GM23248 (cell line): ENCODE measurements at regions not wholly inside any gene's neighbourhood (a gene's known extent, or its start where the extent isn't known, plus 50 kb on each side); places are given as distances from the start of the nearest gene placed in this dataset.

Source experiments
- DNase-seq: peaks from one replicate; pipeline ENCODE4 v3.0.0-alpha.2; 2015
- H2AFZ ChIP-seq: fragments of 200-600 bp; sonication (generic); 2 replicates; pipeline ENCODE4 v1.6.1; 2016; ENCODE audit warnings: antibody characterized with exemption
- H3F3A ChIP-seq: fragments of 200-600 bp; sonication (generic); 2 replicates; pipeline ENCODE4 v1.6.1; 2016; ENCODE audit warnings: mild to moderate bottlenecking, antibody characterized with exemption, mixed run types; ENCODE audit not compliant: insufficient read depth
- H3K27ac ChIP-seq: fragments of 200-600 bp; sonication (generic); 2 replicates; pipeline ENCODE4 v1.5.1; 2016; ENCODE audit warnings: mild to moderate bottlenecking
- H3K27me3 ChIP-seq: fragments of 200-600 bp; sonication (generic); replicated peaks from 2 replicates; pipeline ENCODE4 v1.6.1; 2016; ENCODE audit warnings: mild to moderate bottlenecking; ENCODE audit not compliant: insufficient read depth
- H3K36me3 ChIP-seq: fragments of 200-600 bp; sonication (generic); 2 replicates; pipeline ENCODE4 v1.6.1; 2016; ENCODE audit warnings: low read depth, mild to moderate bottlenecking
- H3K4me1 ChIP-seq: fragments of 200-600 bp; sonication (generic); 2 replicates; pipeline ENCODE4 v1.6.1; 2016; ENCODE audit warnings: mild to moderate bottlenecking; ENCODE audit not compliant: insufficient read depth
- H3K4me2 ChIP-seq: fragments of 200-600 bp; sonication (generic); one replicate; pipeline ENCODE4 v1.6.1; 2016; ENCODE audit warnings: mild to moderate bottlenecking; ENCODE audit not compliant: unreplicated experiment
- H3K4me3 ChIP-seq: fragments of 200-600 bp; sonication (generic); 2 replicates; pipeline ENCODE4 v1.5.1; 2016; ENCODE audit warnings: mild to moderate bottlenecking
- H3K79me2 ChIP-seq: fragments of 200-600 bp; sonication (generic); 2 replicates; pipeline ENCODE4 v1.6.1; 2016; ENCODE audit warnings: mild to moderate bottlenecking; ENCODE audit not compliant: insufficient read depth
- H3K9ac ChIP-seq: fragments of 200-600 bp; sonication (generic); 2 replicates; pipeline ENCODE4 v1.6.1; 2016; ENCODE audit warnings: mild to moderate bottlenecking
- H3K9me2 ChIP-seq: fragments of 200-600 bp; sonication (generic); 2 replicates; pipeline ENCODE4 v1.6.1; 2016; ENCODE audit warnings: mixed run types, mild to moderate bottlenecking, moderate library complexity; ENCODE audit not compliant: insufficient read depth
- H3K9me3 ChIP-seq: fragments of 200-600 bp; sonication (generic); one replicate; pipeline ENCODE4 v1.6.1; 2017; ENCODE audit warnings: low read depth
- H4K20me1 ChIP-seq: fragments of 200-600 bp; sonication (generic); 2 replicates; pipeline ENCODE4 v1.6.0; 2016; ENCODE audit not compliant: insufficient read depth
- EZH2 ChIP-seq: fragments of 200-600 bp; sonication (generic); IDR thresholded peaks from 2 replicates; pipeline ENCODE4 v1.6.1; 2018; ENCODE audit warnings: antibody characterized with exemption, mild to moderate bottlenecking; ENCODE audit not compliant: insufficient read depth, poor library complexity, severe bottlenecking
- EZH2phosphoT487 ChIP-seq: fragments of 200-600 bp; sonication (generic); IDR thresholded peaks from 2 replicates; pipeline ENCODE4 v1.6.1; 2018; ENCODE audit warnings: antibody characterized with exemption, moderate library complexity, mild to moderate bottlenecking, low read depth; ENCODE audit not compliant: insufficient read depth
- WGBS, 2 experiments: methylation state at CpG; one replicate each; pipeline ENCODE4 v1.1.6; 2015 to 2017; ENCODE audit warnings: low lambda C conversion rate in 2 of 2, low coverage in 1 of 2; ENCODE audit errors: missing lambda C conversion rate in 2 of 2; 5-methylcytosine and 5-hydroxymethylcytosine counted together
- in situ Hi-C: fragments of 300-500 bp; cut with MboI; formaldehyde crosslinking; loops from 2 replicates; pipeline ENCODE4 v1.15.0; 2020

DNA sequence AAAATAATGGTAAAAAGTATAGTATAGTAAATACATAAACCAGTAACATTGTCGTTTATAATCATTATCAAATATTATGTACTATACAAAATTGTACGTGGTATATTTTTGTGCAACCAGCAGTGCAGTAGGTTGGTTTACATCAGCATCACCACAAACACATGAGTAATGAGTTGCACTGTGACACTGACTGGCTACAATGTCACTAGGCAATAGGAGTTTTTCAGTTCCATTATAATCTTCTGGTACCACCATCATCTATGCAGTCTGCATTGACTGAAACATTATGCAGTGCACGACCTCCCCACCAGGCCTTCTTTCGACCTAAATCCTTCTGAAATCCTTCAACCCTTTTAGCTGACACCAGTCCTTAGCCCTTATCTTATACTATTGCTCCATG is 105.8 kb downstream of the SREK1 start:
- no peaks in the 10 kb centered on the region for H3K9me3 ChIP-seq

DNA sequence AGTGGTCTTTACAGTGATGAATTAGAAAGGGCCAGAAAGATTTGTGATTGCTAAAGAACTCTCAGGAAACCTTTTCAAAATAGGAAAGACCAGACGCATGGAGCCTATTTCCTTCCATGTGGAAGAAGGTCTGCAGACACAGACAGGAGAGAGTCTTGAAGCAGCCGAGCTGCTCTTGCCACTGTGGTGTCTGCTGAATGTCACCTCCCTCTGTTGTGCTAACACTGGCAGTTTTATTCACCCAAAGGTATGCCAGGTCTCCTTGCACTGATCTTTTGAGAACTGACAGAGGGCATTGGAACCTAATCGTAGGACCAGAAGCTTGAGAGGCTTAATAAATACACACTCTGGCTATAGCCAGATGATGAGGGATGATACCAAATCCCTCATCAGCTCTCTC is 108.7 kb downstream of the SREK1 start:
- H3K27ac ChIP-seq = no peak overlapping the region
- H3K4me2 ChIP-seq = no peak overlapping the region
- in situ Hi-C loops = no loop called here
- H2AFZ ChIP-seq = no peak overlapping the region
- H3F3A ChIP-seq = peaks cover 3% of the 10 kb centered on the region
- no peaks in the 10 kb centered on the region for H3K36me3 ChIP-seq
- H3K9ac ChIP-seq = no peak overlapping the region
- no peaks in the 10 kb centered on the region for H4K20me1 ChIP-seq
- H3K79me2 ChIP-seq = no peaks in the 10 kb centered on the region
- H3K9me2 ChIP-seq = no peaks in the 10 kb centered on the region
- 52 to 56% methylated on average over 3 of the region's 3 CpGs for WGBS, 2 experiments
- TF ChIP-seq EZH2 = no peak
- no peak for TF ChIP-seq EZH2phosphoT487
- no peaks in the 10 kb centered on the region for H3K9me3 ChIP-seq
- DNase-seq = no peak
- peaks cover 2% of the 10 kb centered on the region for H3K4me1 ChIP-seq
- H3K27me3 ChIP-seq = no peaks in the 10 kb centered on the region
- H3K4me3 ChIP-seq = no peak overlapping the region

More for the DNA sequence above, 105.8 kb downstream of the SREK1 start:
- no peak overlapping the region for H3K9ac ChIP-seq
- H3K4me1 ChIP-seq = peaks cover 20% of the 10 kb centered on the region
- no peak for DNase-seq
- H4K20me1 ChIP-seq = no peaks in the 10 kb centered on the region
- WGBS, 2 experiments = 87 to 92% methylated on average over 4 of the region's 4 CpGs
- H3K79me2 ChIP-seq = no peaks in the 10 kb centered on the region
- H3K9me2 ChIP-seq = no peaks in the 10 kb centered on the region
- TF ChIP-seq EZH2phosphoT487 = no peak
- no peak for TF ChIP-seq EZH2
- no peaks in the 10 kb centered on the region for H3K27me3 ChIP-seq
- no peak overlapping the region for H2AFZ ChIP-seq
- no peak overlapping the region for H3K4me3 ChIP-seq
- no peaks in the 10 kb centered on the region for H3K36me3 ChIP-seq
- peaks cover 18% of the 10 kb centered on the region for H3F3A ChIP-seq
- no peak overlapping the region for H3K27ac ChIP-seq
- H3K4me2 ChIP-seq = no peak overlapping the region
- in situ Hi-C loops = no loop called here

GRCh38 chr5:66255714-66256113 is 111.6 kb downstream of the SREK1 start:
- H3K9ac ChIP-seq = no peak overlapping the region
- TF ChIP-seq EZH2 (no peak), EZH2phosphoT487 (no peak)
- WGBS, 2 experiments = 70 to 78% methylated on average over 5 of the region's 5 CpGs

GRCh38 chr5:66273121-66273520 is 129.0 kb downstream of the SREK1 start:
- Histone ChIP-seq H3K9me3 (no peaks in the 10 kb centered on the region), H2AFZ (no peak overlapping the region), H3K9ac (no peak overlapping the region), H3K27me3 (peaks cover 16% of the 10 kb centered on the region; the same call in 1 of the 2 replicates), H3K27ac (no peak overlapping the region), H3K4me1 (no peaks in the 10 kb centered on the region), H3K9me2 (no peaks in the 10 kb centered on the region), H3K4me3 (no peak overlapping the region), H3K36me3 (no peaks in the 10 kb centered on the region), H3F3A (no peaks in the 10 kb centered on the region), H3K4me2 (no peak overlapping the region), H3K79me2 (no peaks in the 10 kb centered on the region), H4K20me1 (no peaks in the 10 kb centered on the region)
- in situ Hi-C loops = no loop called here
- DNase-seq = no peak
- TF ChIP-seq EZH2phosphoT487 (no peak), EZH2 (no peak)
- 56 to 57% methylated on average over 4 of the region's 4 CpGs for WGBS, 2 experiments

More at GRCh38 chr5:66255714-66256113, 111.6 kb downstream of the SREK1 start:
- Histone ChIP-seq H3K9me3 (no peaks in the 10 kb centered on the region), H3K27me3 (no peaks in the 10 kb centered on the region), H3K79me2 (no peaks in the 10 kb centered on the region), H3K9me2 (no peaks in the 10 kb centered on the region), H3K27ac (no peak overlapping the region), H3K4me3 (no peak overlapping the region), H4K20me1 (no peaks in the 10 kb centered on the region), H3K4me2 (no peak overlapping the region), H3K36me3 (no peaks in the 10 kb centered on the region), H3K4me1 (no peaks in the 10 kb centered on the region; the same call in 1 of the 2 replicates), H2AFZ (no peak overlapping the region), H3F3A (no peaks in the 10 kb centered on the region)
- in situ Hi-C loops = no loop called here
- no peak for DNase-seq

DNA sequence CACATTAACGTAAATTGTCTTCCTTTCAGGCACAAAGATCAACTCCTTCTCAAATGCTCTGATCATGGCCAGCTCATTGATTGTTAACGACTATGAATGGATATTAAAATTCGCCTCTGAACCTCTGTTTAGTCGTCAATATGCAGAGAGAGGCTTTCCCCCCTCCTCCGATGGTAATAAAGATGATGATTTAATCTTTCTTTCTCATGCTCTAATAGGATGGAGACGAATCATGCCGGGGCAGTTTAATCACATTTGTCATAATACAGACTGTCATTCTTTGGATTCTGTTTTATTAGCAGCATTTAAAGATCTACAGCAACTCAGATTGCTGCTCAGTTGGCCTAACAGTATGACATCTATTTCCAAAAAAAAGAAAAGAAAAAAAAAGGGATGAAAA is 132.9 kb downstream of the SREK1 start:
- no peaks in the 10 kb centered on the region for H4K20me1 ChIP-seq
- no peak overlapping the region for H3K4me2 ChIP-seq
- DNase-seq = no peak
- TF ChIP-seq EZH2 = no peak
- no peak for TF ChIP-seq EZH2phosphoT487
- no peak overlapping the region for H3K4me3 ChIP-seq
- H3K4me1 ChIP-seq = no peaks in the 10 kb centered on the region
- in situ Hi-C loops = no loop called here
- no peaks in the 10 kb centered on the region for H3K9me3 ChIP-seq
- H3K27me3 ChIP-seq = peaks cover 16% of the 10 kb centered on the region; the same call in 1 of the 2 replicates
- no peak overlapping the region for H3K27ac ChIP-seq
- H3K79me2 ChIP-seq = no peaks in the 10 kb centered on the region
- no peaks in the 10 kb centered on the region for H3F3A ChIP-seq
- 69 to 73% methylated on average over 7 of the region's 7 CpGs for WGBS, 2 experiments
- no peaks in the 10 kb centered on the region for H3K9me2 ChIP-seq
- H3K9ac ChIP-seq = no peak overlapping the region
- H3K36me3 ChIP-seq = no peaks in the 10 kb centered on the region
- no peak overlapping the region for H2AFZ ChIP-seq
